ENCODE measurements at regions not wholly inside any gene's neighbourhood (a gene's known extent, or its start where the extent isn't known, plus 50 kb on each side); places are given as distances from the start of the nearest gene placed in this dataset.

GRCh38 chr2:89841476-89841840, 1150.0 kb downstream of the RPIA start:
- no peak for TF ChIP-seq CTCF (IDR thresholded peaks at IDR 0.05)
- TF ChIP-seq POLR2A (IDR thresholded peaks at IDR 0.05), result no peak
- intact Hi-C loops (cut with DNase I), result no loop called here

GRCh38 chr2:89842180-89842908, 1150.9 kb downstream of the RPIA start:
- Histone ChIP-seq H3K4me3 (no peak overlapping the region), H3K27ac (no peak overlapping the region), H3K4me1 (no peaks in the 10 kb centered on the region), H3K36me3 (replicated peaks in 1 of 2; ENCODE audit: insufficient read depth in 1 of 2, low read depth in 2 of 2) (no peaks in the 10 kb centered on the region), H3K9me3 (peaks cover 0 to 3% (median 0%) of the 10 kb centered on the region in 3 donors), H3K27me3 (no peaks in the 10 kb centered on the region)
- WGBS, 2 donors, result 34 to 35% methylated on average over 9 of the region's 9 CpGs
- DNase-seq, result no peak
- ATAC-seq, result no peak
- TF ChIP-seq POLR2A (IDR thresholded peaks at IDR 0.05), result no peak
- no peak for TF ChIP-seq CTCF (IDR thresholded peaks at IDR 0.05)
- intact Hi-C loops (cut with DNase I), result no loop called here

More at GRCh38 chr2:89841476-89841840, 1150.0 kb downstream of the RPIA start:
- H3K27ac ChIP-seq, result no peak overlapping the region
- no peaks in the 10 kb centered on the region for H3K4me1 ChIP-seq
- peaks cover 0 to 3% (median 3%) of the 10 kb centered on the region in 3 donors for H3K9me3 ChIP-seq
- DNase-seq (no peak), ATAC-seq (no peak)
- WGBS, 2 donors, result 40 to 61% methylated on average over 3 of the region's 3 CpGs
- no peaks in the 10 kb centered on the region for H3K36me3 ChIP-seq (replicated peaks in 1 of 2; ENCODE audit: insufficient read depth in 1 of 2, low read depth in 2 of 2)
- no peaks in the 10 kb centered on the region for H3K27me3 ChIP-seq
- H3K4me3 ChIP-seq, result no peak overlapping the region

GRCh38 chr2:89844221-89844943, 1152.9 kb downstream of the RPIA start:
- Histone ChIP-seq H3K4me3 (no peak overlapping the region), H3K36me3 (replicated peaks in 1 of 2; ENCODE audit: insufficient read depth in 1 of 2, low read depth in 2 of 2) (no peaks in the 10 kb centered on the region), H3K27ac (no peak overlapping the region), H3K27me3 (no peaks in the 10 kb centered on the region), H3K4me1 (no peaks in the 10 kb centered on the region), H3K9me3 (peaks cover 0 to 3% (median 0%) of the 10 kb centered on the region in 3 donors)
- intact Hi-C loops (cut with DNase I), result no loop called here
- no peak for DNase-seq
- 38 to 41% methylated on average over 5 to 6 of the region's 6 CpGs for WGBS, 2 donors
- ATAC-seq, result no peak
- TF ChIP-seq POLR2A (IDR thresholded peaks at IDR 0.05) (no peak), CTCF (IDR thresholded peaks at IDR 0.05) (no peak)

GRCh38 chr2:89845532-89845931, 1154.1 kb downstream of the RPIA start:
- no peak for TF ChIP-seq CTCF (IDR thresholded peaks at IDR 0.05)
- TF ChIP-seq POLR2A (IDR thresholded peaks at IDR 0.05), result no peak
- ATAC-seq (no peak), DNase-seq (no peak)
- Histone ChIP-seq H3K36me3 (replicated peaks in 1 of 2; ENCODE audit: insufficient read depth in 1 of 2, low read depth in 2 of 2) (no peaks in the 10 kb centered on the region), H3K4me1 (no peaks in the 10 kb centered on the region), H3K27me3 (no peaks in the 10 kb centered on the region), H3K27ac (no peak overlapping the region), H3K9me3 (no peaks in the 10 kb centered on the region), H3K4me3 (no peak overlapping the region)
- 40 to 42% methylated on average over 6 of the region's 6 CpGs for WGBS, 2 donors
- intact Hi-C loops (cut with DNase I), result no loop called here

All from body of pancreas (tissue), 4 donors.